ENCODE measurements at regions not wholly inside any gene's neighbourhood (a gene's known extent, or its start where the extent isn't known, plus 50 kb on each side); places are given as distances from the start of the nearest gene placed in this dataset.

- DNase-seq = no peak
These were observed 159.7 kb downstream of the SLC35B3 start for GRCh38 chr6:8275667-8276066.

- DNase-seq = no peak
These were observed 161.1 kb downstream of the SLC35B3 start for GRCh38 chr6:8274226-8274625.

- DNase-seq = no peak
These were observed 165.4 kb downstream of the SLC35B3 start for GRCh38 chr6:8269872-8270454.

GRCh38 chr6:8269094-8269493 lies 166.3 kb downstream of the SLC35B3 start:
- no peak for DNase-seq

- DNase-seq = no peak
These were observed 166.3 kb upstream of the EEF1E1 start for GRCh38 chr6:8268606-8269005.

- DNase-seq = no peak
These were observed 165.8 kb upstream of the EEF1E1 start for GRCh38 chr6:8268156-8268555.

- no peak for DNase-seq
These were observed 158.3 kb upstream of the EEF1E1 start for GRCh38 chr6:8260610-8261009.

- no peak for DNase-seq
These were observed 144.1 kb upstream of the EEF1E1 start for GRCh38 chr6:8246403-8246802.

GRCh38 chr6:8245726-8246125 lies 143.4 kb upstream of the EEF1E1 start:
- DNase-seq = no peak

- DNase-seq = no peak
These were observed 141.1 kb upstream of the EEF1E1 start for GRCh38 chr6:8243475-8243874.

GRCh38 chr6:8242885-8243284 lies 140.5 kb upstream of the EEF1E1 start:
- DNase-seq = no peak

- DNase-seq = no peak
These were observed 138.0 kb upstream of the EEF1E1 start for GRCh38 chr6:8240301-8240700.

GRCh38 chr6:8238773-8239683 lies 136.7 kb upstream of the EEF1E1 start:
- no peak for DNase-seq

GRCh38 chr6:8237668-8238067 lies 135.3 kb upstream of the EEF1E1 start:
- DNase-seq = no peak

GRCh38 chr6:8236956-8237355 lies 134.6 kb upstream of the EEF1E1 start:
- no peak for DNase-seq

- no peak for DNase-seq
These were observed 132.0 kb upstream of the EEF1E1 start for GRCh38 chr6:8234321-8234720.

- no peak for DNase-seq
These were observed 129.6 kb upstream of the EEF1E1 start for GRCh38 chr6:8231956-8232355.

GRCh38 chr6:8229915-8230756 lies 127.8 kb upstream of the EEF1E1 start:
- DNase-seq = no peak

- no peak for DNase-seq
These were observed 122.8 kb upstream of the EEF1E1 start for GRCh38 chr6:8225113-8225512.

GRCh38 chr6:8223678-8224077 lies 121.3 kb upstream of the EEF1E1 start:
- DNase-seq = no peak

- DNase-seq = peak in 1 of 2 donors; percentile 28
These were observed 117.1 kb upstream of the EEF1E1 start for GRCh38 chr6:8219352-8219943.

- DNase-seq = no peak
These were observed 116.5 kb upstream of the EEF1E1 start for GRCh38 chr6:8218861-8219260.

- no peak for DNase-seq
These were observed 113.3 kb upstream of the EEF1E1 start for GRCh38 chr6:8215631-8216030.

Data from bone marrow (tissue), 2 donors.